ENCODE measurements at regions not wholly inside any gene's neighbourhood (a gene's known extent, or its start where the extent isn't known, plus 50 kb on each side); places are given as distances from the start of the nearest gene placed in this dataset.

DNA sequence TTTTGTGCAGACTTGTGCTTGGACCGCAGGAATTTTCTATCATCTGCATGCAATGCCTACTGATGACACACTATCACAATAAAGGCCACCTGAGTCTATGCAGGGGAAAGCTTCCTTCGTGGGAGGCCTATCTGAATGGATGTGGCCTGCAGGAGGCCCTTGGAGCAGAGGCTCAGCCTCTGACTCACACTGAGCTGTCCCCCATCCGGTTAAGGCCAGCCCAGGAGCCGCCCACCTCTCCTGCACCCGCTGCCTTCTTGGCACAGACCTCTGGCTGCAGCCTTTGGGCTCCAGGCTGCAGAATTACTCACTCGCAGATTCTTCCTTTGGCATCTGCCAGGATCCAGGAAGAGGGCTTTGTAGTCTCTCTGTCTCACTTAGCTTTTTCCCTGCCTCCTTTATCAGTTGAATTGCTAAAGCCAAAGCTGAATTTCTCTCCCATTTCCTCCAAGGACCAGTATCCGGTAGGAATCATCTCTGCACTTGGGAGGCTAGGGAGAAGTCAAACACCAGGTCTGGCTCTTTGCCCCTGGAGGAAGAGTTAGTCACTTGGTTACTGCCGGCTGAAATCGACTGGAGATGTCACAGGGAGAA lies 65.1 kb upstream of the JUN start:
- TF ChIP-seq, protein P1, sequence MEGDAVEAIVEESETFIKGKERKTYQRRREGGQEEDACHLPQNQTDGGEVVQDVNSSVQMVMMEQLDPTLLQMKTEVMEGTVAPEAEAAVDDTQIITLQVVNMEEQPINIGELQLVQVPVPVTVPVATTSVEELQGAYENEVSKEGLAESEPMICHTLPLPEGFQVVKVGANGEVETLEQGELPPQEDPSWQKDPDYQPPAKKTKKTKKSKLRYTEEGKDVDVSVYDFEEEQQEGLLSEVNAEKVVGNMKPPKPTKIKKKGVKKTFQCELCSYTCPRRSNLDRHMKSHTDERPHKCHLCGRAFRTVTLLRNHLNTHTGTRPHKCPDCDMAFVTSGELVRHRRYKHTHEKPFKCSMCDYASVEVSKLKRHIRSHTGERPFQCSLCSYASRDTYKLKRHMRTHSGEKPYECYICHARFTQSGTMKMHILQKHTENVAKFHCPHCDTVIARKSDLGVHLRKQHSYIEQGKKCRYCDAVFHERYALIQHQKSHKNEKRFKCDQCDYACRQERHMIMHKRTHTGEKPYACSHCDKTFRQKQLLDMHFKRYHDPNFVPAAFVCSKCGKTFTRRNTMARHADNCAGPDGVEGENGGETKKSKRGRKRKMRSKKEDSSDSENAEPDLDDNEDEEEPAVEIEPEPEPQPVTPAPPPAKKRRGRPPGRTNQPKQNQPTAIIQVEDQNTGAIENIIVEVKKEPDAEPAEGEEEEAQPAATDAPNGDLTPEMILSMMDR (IDR thresholded peaks at IDR 0.05) = no peak
- no peak for TF ChIP-seq POLR2A (IDR thresholded peaks at IDR 0.05)

Measured in lower leg skin (tissue), 3 donors.